ENCODE measurements at regions not wholly inside any gene's neighbourhood (a gene's known extent, or its start where the extent isn't known, plus 50 kb on each side); places are given as distances from the start of the nearest gene placed in this dataset.

DNA sequence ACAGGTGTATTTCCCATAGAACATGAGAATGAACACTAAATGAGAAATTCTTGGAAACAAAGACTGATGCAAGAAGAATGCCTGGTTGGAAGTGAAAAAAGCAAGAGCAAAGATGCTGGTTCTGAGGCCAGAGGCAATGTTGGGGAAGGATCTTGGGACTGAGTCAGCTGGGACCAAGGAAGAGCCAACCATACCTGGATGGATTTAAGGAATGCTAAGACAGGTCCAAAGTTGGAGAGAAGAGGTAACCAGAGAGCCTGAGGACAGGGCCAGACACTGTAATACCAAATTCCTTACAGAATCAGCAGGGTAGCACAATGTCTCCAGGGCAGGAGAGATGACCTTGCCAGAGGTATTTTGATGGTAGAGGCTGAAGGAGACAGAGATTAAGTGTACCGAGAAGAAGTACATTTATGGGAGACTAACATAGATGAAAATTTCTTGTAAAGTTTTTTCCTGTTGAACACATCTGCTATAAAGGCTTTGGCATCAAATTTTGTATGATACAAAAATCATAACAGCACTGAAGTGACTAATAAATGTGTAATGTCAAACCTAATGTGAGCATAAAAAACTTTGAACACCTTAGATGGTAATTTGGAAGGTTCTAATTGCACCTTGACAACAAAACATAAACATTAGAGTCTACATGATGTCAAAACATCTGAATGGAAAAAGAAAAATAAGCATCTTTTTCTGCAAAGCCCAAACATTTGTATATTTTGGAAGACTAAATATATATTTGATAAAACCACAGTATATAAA, 221.7 kb upstream of the MARCKS start:
- Histone ChIP-seq H3K4me3 (ENCODE audit: low read length) (no peak overlapping the region), H3F3A (ENCODE audit: insufficient read depth, low read length) (peaks cover 31% of the 10 kb centered on the region), H3K27ac (ENCODE audit: low read length) (no peak overlapping the region), H3K4me2 (ENCODE audit: low read depth, low read length) (peak overlapping the region; percentile 21; the same call in 1 of the 2 replicates), H3K27me3 (replicated peaks; ENCODE audit: insufficient read depth, low read length) (no peaks in the 10 kb centered on the region), H3K9ac (ENCODE audit: low read length) (no peak overlapping the region), H2AFZ (ENCODE audit: low read length) (no peak overlapping the region), H3K9me2 (replicated peaks; ENCODE audit: insufficient read depth, low read length) (no peaks in the 10 kb centered on the region), H3K9me3 (replicated peaks; ENCODE audit: insufficient read depth, low read length) (no peaks in the 10 kb centered on the region), H3K4me1 (ENCODE audit: low read length) (peaks cover 42% of the 10 kb centered on the region), H3K36me3 (replicated peaks; ENCODE audit: insufficient read depth, low read length) (no peaks in the 10 kb centered on the region), H4K20me1 (ENCODE audit: insufficient read depth, low read length) (no peaks in the 10 kb centered on the region), H3K79me2 (ENCODE audit: low read length) (no peaks in the 10 kb centered on the region)
- no peak for TF ChIP-seq EZH2phosphoT487 (IDR thresholded peaks at IDR 0.05; ENCODE audit: low read length)
- TF ChIP-seq, protein P1, sequence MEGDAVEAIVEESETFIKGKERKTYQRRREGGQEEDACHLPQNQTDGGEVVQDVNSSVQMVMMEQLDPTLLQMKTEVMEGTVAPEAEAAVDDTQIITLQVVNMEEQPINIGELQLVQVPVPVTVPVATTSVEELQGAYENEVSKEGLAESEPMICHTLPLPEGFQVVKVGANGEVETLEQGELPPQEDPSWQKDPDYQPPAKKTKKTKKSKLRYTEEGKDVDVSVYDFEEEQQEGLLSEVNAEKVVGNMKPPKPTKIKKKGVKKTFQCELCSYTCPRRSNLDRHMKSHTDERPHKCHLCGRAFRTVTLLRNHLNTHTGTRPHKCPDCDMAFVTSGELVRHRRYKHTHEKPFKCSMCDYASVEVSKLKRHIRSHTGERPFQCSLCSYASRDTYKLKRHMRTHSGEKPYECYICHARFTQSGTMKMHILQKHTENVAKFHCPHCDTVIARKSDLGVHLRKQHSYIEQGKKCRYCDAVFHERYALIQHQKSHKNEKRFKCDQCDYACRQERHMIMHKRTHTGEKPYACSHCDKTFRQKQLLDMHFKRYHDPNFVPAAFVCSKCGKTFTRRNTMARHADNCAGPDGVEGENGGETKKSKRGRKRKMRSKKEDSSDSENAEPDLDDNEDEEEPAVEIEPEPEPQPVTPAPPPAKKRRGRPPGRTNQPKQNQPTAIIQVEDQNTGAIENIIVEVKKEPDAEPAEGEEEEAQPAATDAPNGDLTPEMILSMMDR (IDR thresholded peaks at IDR 0.05; ENCODE audit: low read length): no peak
- no peak for TF ChIP-seq EZH2 (optimal IDR thresholded peaks at IDR 0.05; ENCODE audit: low read depth, low read length)
- DNase-seq: no peak

GRCh38 chr6:113636357-113636824, 220.8 kb upstream of the MARCKS start:
- Histone ChIP-seq H3F3A (ENCODE audit: insufficient read depth, low read length) (peaks cover 21% of the 10 kb centered on the region), H3K27me3 (replicated peaks; ENCODE audit: insufficient read depth, low read length) (no peaks in the 10 kb centered on the region), H3K9ac (ENCODE audit: low read length) (no peak overlapping the region), H3K27ac (ENCODE audit: low read length) (no peak overlapping the region), H2AFZ (ENCODE audit: low read length) (no peak overlapping the region), H3K79me2 (ENCODE audit: low read length) (no peaks in the 10 kb centered on the region), H3K36me3 (replicated peaks; ENCODE audit: insufficient read depth, low read length) (no peaks in the 10 kb centered on the region), H3K4me1 (ENCODE audit: low read length) (peaks cover 40% of the 10 kb centered on the region), H4K20me1 (ENCODE audit: insufficient read depth, low read length) (no peaks in the 10 kb centered on the region), H3K4me3 (ENCODE audit: low read length) (no peak overlapping the region), H3K9me2 (replicated peaks; ENCODE audit: insufficient read depth, low read length) (no peaks in the 10 kb centered on the region), H3K4me2 (ENCODE audit: low read depth, low read length) (no peak overlapping the region), H3K9me3 (replicated peaks; ENCODE audit: insufficient read depth, low read length) (no peaks in the 10 kb centered on the region)
- DNase-seq: no peak
- TF ChIP-seq, protein P1 (IDR thresholded peaks at IDR 0.05; ENCODE audit: low read length): no peak
- TF ChIP-seq EZH2 (optimal IDR thresholded peaks at IDR 0.05; ENCODE audit: low read depth, low read length) (no peak), EZH2phosphoT487 (IDR thresholded peaks at IDR 0.05; ENCODE audit: low read length) (no peak)

DNA sequence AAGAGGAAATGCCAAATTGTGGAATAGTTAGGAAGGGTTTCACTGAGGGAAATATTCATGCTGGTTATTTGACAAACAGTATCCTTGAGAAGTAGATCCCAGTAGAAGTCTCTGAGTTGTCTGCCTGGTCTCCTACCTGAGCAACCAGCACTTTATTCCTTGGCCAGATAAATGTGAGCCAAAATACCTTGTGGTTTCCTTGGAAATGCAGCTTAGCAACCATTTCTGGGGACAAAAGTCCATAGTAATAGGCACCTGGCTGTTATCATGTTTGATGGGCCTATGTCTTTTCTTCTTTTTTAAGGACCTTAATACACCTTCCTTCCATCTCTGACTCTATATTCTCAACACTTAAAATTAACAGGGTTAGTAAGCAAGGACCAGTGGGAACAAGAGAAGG, 217.1 kb upstream of the MARCKS start:
- no peak overlapping the region for H3K4me2 ChIP-seq (ENCODE audit: low read depth, low read length)
- H3K9me3 ChIP-seq (replicated peaks; ENCODE audit: insufficient read depth, low read length): no peaks in the 10 kb centered on the region
- no peak overlapping the region for H2AFZ ChIP-seq (ENCODE audit: low read length)
- no peaks in the 10 kb centered on the region for H4K20me1 ChIP-seq (ENCODE audit: insufficient read depth, low read length)
- no peaks in the 10 kb centered on the region for H3K27me3 ChIP-seq (replicated peaks; ENCODE audit: insufficient read depth, low read length)
- no peak overlapping the region for H3K4me3 ChIP-seq (ENCODE audit: low read length)
- H3K9ac ChIP-seq (ENCODE audit: low read length): no peak overlapping the region
- DNase-seq: no peak
- no peaks in the 10 kb centered on the region for H3K36me3 ChIP-seq (replicated peaks; ENCODE audit: insufficient read depth, low read length)
- TF ChIP-seq, protein P1 (IDR thresholded peaks at IDR 0.05; ENCODE audit: low read length): no peak
- TF ChIP-seq EZH2phosphoT487 (IDR thresholded peaks at IDR 0.05; ENCODE audit: low read length): no peak
- TF ChIP-seq EZH2 (optimal IDR thresholded peaks at IDR 0.05; ENCODE audit: low read depth, low read length): no peak
- peaks cover 23% of the 10 kb centered on the region for H3K4me1 ChIP-seq (ENCODE audit: low read length)
- H3F3A ChIP-seq (ENCODE audit: insufficient read depth, low read length): no peaks in the 10 kb centered on the region
- H3K79me2 ChIP-seq (ENCODE audit: low read length): no peaks in the 10 kb centered on the region
- no peaks in the 10 kb centered on the region for H3K9me2 ChIP-seq (replicated peaks; ENCODE audit: insufficient read depth, low read length)
- no peak overlapping the region for H3K27ac ChIP-seq (ENCODE audit: low read length)

Measured in MM.1S (cell line).